ENCODE measurements at regions not wholly inside any gene's neighbourhood (a gene's known extent, or its start where the extent isn't known, plus 50 kb on each side); places are given as distances from the start of the nearest gene placed in this dataset.
"Not testable (repeated sequence)": the region's sequence is repeated elsewhere in the genome, so short reads cannot be mapped to it uniquely, and the experiment has no call there.

DNA sequence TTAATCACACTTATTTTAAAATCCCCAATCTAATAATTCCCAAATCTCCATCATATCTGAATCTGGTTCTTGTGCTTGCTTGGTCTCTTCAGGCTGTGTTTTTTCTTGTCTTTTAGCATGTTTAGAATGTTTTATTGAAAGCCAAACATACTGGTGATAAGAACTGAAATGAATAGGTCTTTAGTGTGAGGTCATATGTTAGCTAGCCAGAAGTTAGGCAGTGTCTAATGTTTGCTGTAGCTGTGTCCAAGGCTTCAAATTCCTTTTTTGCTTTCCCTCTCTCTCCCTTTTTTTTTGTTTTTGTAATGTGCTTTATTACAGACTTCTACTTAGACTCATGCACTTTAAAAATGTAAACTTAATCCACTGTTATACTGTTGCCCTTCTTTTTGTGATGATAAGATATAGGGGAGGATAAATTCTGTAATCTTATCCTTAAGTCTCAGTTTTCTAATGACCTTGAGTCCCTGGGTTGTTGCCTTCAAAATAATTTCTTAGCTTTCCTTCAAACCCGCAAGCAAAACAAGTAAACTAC is 725.1 kb downstream of the BRINP3 start:
- DNase-seq (ENCODE audit: low read depth in 1 of 2, low spot score in 1 of 2): no peak

DNA sequence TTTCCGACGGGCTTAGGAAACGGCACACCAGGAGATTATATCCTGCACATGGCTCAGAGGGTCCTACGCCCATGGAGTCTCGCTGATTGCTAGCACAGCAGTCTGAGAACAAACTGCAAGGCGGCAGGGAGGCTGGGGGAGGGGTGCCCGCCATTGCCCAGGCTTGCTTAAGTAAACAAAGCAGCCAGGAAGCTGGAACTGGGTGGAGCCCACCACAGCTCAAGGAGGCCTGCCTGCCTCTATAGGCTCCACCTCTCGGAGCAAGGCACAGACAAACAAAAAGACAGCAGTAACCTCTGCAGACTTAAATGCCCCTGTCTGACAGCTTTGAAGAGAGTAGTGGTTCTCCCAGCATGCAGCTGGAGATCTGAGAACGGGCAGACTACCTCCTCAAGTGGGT is 722.6 kb downstream of the BRINP3 start:
- DNase-seq (ENCODE audit: low read depth in 1 of 2, low spot score in 1 of 2): not testable (repeated sequence)

DNA sequence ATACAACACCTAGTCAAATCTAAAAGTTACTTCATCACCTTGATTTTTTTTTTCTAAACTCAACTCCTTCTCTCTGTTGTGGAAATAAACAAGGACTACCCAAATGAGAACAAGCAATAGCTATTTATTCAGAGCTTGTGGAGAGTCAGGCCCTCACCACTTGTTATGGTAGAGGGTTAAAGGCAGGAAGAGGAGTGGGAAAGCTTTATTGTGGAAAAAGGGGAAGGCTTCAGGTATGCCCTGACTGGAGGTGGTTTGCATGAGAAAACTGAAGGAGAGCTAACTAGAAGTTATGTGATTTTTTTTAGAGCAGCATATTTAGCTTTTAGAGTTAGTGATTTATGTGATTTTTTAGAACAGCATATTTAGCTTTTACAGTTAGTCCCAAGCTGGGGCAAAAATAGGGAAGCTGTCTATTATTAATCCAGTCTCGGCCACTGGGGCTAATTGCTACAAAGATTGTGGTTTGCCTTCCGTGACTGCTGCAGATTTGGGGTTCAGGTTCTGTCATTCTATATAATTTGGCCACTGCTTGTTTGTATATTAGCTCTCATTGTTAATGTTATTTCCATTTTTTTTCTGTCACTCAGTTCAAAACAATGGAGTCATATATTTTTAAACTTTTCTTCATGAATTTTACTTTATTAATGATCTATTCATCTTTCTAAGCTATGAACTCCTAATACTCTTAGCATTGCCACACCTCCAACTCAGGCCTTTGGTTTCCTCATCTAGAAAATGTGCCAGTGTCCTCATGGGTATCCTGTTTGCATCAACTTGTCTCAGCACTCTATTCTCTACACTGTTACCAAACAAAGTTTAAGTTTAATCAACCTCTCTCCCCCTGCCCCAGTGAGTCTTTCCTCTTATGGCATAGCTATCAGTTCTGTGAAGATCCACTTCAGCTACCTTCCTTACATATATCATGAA is 713.0 kb downstream of the BRINP3 start:
- DNase-seq (ENCODE audit: low read depth in 1 of 2, low spot score in 1 of 2): no peak

DNA sequence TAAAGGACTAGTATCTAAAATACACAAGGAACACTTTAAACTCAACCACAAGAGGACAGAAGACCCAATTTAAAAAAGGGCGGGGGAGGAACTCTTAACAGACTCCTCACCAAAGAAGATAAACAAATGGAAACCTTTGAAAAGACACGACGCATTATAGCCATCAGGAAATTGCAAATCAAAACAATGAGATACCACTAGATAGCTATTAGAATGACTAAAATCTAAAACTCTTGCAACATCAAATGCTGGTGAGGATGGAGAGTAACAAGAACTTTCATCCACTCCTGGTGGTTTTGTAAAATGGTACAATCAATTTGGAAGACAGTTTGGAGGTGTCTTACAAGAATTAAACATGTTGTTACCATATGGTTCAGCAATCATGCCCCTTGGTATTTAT is 708.2 kb downstream of the BRINP3 start:
- no peak for DNase-seq (ENCODE audit: low read depth in 1 of 2, low spot score in 1 of 2)

DNA sequence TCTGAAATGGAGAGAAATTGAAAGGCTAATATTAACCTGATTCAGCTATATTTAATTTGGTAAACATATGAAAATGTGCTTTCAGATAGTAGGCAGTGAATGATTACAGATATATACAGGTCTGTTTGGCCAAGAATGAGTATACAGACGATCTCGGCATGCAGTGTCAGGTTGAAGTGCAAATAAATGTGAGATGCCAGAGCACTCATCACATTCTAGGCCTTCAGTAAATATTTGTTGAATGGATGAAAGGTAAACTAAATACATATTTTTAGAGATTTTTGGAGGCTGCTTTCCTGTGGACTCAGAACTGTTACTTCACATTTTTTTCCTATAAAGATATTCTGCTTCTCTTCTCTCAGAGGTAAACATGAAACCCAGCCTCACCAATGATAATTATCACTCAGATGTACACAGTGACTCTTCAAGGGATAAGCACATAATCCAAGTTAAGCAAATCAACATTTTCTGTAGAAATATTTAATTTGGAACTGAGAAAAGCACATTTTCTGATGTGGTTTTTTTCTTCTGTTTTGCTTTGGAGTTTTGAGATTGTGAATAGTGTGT is 702.9 kb downstream of the BRINP3 start:
- no peak for DNase-seq (ENCODE audit: low read depth in 1 of 2, low spot score in 1 of 2)

DNA sequence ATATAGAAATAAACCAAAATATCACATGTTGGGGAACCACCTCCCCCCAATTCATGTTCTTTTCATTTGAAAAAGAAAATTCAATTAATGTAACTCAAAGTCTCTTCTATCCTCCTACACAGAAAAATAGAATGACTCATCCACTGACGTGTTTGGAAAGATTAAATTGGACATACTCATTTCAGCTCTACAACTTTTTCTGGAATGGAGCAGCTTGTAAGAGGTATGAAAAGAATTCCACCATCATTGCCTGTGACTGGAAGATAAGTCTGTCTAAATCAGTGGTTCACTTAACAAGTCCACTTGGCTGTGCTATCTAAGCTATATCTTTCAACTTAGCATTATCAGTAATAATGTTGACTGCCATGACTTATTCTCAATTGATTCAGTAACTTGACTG is 702.3 kb downstream of the BRINP3 start:
- DNase-seq (ENCODE audit: low read depth in 1 of 2, low spot score in 1 of 2): no peak

DNA sequence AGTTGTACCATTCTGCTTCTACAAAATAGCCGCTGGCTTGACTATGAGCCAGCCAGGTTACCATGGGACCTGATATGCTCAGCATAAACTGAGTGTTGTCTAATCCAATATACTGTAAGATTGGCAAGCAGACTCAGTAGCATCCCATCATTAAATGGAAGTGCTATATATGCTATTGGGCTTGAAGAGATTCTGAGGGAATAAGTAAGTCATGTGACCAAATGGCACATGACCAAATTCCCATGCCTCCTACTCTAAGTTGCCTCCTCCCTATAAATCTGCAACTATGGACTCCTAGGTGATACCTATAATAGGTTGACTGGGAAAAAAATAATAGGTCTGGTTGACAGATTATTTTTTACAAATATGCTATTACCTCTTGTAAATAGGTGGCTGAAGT is 698.6 kb downstream of the BRINP3 start:
- no peak for DNase-seq (ENCODE audit: low read depth in 1 of 2, low spot score in 1 of 2)

DNA sequence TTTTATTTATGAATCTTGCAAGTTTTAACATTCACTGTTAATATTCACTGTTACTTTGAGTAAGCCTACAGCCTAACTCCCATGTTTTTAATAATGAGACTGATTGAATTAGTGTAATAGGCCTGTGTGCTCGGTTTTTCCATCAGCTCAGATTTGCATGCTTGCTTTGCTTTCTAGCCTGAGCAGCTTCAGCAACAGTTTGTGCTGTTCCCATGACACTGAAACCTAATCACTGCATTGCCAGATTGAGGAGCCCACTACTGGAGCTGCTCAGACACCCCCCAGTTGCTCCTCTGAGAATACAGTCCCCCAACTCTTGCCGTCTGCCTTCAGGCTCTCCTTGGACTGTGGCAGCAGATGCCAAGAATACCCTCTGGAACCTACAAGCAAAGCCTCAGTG is 695.4 kb downstream of the BRINP3 start:
- no peak for DNase-seq (ENCODE audit: low read depth in 1 of 2, low spot score in 1 of 2)

DNA sequence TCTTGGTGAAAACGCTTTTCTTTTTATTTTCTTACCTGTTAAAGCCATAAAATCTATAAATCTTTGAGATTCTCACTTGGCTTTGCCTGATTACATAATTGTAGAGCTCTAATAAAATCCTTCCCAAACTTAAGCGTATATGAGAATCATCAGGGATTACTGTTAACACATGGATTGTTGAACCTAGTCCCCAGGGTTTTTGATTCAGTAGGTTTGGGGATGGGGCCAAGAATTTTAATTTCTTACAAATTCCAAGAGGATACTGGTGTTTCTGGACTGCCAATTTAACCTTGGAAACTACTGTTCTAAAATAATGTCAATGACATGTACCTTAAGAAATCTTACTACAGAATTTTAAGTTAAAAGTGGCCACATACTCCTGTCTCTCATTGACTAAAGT is 694.2 kb downstream of the BRINP3 start:
- no peak for DNase-seq (ENCODE audit: low read depth in 1 of 2, low spot score in 1 of 2)

DNA sequence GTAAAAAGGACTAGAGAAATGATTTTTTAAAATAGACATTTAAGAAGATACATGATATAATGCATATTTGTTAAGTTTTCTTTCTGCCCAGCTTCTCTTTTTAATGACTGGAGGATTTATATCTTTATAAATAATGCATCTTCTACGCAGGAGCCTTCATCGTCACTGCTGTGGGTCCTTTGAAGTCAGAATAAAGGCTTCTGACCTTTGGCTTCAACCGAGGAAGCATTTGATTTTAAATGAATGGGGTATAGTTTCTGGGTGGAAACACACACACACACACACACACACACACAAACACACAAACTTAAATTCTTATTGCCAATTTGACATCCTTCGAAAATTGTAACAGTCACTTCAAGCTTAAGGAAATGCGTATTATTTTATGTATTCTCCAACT is 690.9 kb downstream of the BRINP3 start:
- DNase-seq (ENCODE audit: low read depth in 1 of 2, low spot score in 1 of 2): no peak

DNA sequence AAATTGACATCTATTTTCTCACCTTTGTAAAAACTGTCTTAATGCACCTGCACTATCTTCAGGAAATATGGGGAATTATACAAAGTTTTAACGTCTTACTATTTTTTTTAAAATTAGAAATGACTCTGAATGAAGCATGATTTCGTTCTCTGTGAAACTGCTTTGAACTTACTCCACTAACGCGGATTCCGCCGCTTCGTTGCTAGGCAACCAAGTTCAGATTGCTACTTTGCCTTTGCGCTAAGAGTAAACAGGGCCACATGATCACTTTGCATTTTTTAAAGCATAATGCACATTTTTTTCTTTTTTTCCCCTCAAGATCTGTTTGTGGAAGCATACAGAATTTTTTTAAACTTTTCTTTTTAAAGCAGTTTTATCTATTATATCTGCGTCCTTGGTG is 690.5 kb downstream of the BRINP3 start:
- no peak for DNase-seq (ENCODE audit: low read depth in 1 of 2, low spot score in 1 of 2)

DNA sequence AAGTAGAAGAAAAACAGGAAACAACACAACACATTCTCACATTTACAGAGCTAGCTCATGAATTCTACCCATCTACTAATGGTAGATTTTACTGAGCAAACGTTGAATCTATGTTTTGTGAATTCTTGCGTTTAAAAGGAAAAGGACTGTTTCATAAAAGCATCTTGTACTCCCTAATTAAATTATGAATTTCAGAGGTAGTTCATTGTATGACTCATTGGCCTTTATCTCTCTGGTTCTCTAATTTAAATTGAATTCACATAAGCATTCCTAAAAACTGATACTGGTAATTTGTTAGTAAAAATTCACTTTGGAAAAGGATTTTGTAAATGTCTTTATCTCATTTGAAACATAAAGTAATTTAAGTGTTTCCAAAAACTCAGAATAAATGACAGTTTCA is 687.3 kb downstream of the BRINP3 start:
- no peak for DNase-seq (ENCODE audit: low read depth in 1 of 2, low spot score in 1 of 2)

DNA sequence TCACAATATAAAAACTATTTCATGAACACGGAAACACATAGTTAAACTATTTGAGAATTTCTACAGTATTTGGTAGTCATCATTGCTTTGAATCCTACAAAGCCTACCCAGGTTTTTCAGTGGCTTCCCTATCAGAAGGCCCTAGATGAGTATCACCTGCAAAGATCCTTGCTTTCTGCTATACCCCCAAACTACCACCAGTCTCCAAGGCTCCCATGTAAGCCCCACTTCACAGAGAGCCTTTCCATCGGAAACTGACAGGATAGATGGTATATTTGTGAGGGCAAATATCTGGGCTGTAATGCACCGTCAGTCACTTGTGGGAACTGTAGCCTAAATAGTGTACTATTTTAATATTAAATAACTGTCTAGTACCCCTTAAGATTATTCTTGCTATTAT is 674.3 kb downstream of the BRINP3 start:
- no peak for DNase-seq (ENCODE audit: low read depth in 1 of 2, low spot score in 1 of 2)

DNA sequence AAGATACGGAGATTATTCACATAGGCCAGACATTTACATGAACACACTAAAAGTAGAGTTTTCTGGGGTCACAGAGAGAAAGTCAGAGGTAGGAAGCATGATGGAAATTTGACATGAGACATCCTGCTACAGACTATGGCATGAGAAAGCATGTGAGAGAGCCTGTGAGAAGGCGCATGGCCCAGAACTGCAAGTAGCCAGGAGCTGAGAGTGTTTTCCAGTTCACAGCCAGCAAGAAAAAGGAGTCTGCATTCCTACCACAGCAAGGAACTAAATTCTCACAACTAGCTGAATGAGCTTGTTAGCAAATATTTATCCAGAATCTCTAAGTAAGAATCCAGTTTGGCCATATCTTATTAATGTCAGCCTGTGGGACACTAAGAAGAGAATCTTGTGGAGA is 673.3 kb downstream of the BRINP3 start:
- no peak for DNase-seq (ENCODE audit: low read depth in 1 of 2, low spot score in 1 of 2)

DNA sequence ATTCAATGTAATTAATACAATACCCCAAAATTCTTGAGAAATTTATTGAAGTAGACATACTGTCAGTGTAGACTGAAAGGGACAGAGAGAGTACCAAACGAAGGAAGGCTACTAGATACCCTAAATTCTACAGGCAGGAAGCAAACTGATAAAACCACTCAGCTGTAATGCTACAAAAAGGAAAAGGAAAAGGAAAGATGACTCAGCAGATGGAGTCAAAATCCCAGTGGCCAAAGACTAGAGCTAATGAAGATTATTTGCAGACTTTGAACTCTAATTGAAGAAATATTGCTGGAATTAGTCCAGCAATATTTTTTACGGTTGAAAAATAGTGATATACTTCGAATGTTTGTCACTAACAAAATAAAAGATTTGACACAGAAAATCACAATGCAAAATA is 671.9 kb downstream of the BRINP3 start:
- no peak for DNase-seq (ENCODE audit: low read depth in 1 of 2, low spot score in 1 of 2)

DNA sequence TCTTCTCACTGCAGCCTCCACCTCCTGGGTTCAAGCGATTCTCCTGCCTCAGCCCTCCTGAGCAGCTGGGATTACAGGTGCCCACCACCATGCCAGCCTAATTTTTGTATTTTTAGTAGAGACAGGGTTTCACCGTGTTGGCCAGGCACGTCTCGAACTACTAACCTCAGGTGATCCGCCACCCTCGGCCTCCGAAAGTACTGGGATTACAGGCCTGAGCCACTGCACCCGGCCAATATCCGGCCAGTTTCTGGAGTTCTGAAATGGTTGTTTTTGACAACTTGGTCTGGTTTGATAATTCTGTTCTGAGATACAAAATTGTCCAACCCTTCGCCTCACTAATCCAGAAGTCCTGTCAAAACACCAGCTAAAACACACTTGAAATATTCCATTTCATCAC is 667.0 kb downstream of the BRINP3 start:
- DNase-seq (ENCODE audit: low read depth in 1 of 2, low spot score in 1 of 2): not testable (repeated sequence)

DNA sequence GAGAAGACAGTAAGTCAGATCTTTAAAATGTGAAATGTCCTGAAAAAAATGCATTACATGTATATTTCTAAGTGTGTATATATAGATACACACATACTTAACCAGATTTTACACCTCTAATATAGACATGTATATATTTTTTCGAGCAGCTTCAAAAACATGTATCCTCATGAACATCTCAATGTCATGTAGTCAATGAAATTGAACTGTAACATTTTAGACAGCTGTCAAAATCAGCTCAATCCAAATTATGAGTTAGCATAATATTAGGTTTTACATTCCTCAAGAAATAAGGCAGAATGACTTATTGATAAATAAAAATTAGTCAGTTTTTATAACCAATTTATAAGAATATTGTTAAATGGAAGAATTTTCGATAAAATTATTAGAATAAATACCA is 665.7 kb downstream of the BRINP3 start:
- DNase-seq (ENCODE audit: low read depth in 1 of 2, low spot score in 1 of 2): no peak

DNA sequence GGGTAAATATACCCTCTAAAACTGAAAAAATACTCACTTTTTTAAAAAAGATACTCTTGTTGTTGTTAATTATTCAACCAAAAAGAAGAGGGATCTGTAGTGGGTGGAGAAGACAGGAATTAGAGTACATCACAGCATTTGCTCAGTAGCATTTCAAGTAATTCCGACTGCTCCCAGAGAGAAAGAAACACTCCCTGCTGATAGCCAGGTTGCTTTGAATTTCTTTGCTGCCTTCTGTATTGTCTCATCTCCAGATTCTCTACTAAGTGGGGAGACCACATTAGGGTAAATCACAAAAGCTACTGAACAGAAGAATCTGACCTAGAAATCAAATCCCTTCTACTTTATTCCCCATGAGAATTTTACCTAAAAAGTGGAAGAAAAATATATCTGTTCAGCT is 661.1 kb downstream of the BRINP3 start:
- no peak for DNase-seq (ENCODE audit: low read depth in 1 of 2, low spot score in 1 of 2)

DNA sequence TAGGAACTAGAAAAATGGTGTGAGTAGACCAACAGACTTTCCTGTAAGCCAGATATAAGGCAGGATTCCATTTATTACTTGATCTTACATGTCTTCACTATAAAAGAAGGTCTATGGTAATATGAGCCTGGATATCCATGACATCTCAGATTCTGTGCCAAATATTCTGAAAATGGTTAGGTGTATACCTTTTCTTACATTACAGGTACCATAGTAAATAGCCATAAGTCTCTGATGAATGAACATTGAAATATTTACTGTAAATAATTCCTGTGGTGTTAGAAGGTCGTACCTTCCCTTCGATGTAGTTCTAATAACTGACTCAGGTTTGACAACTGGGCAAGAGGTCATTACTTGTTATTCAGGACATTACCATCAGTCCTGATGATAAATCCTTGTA is 657.9 kb downstream of the BRINP3 start:
- DNase-seq (ENCODE audit: low read depth in 1 of 2, low spot score in 1 of 2): no peak

DNA sequence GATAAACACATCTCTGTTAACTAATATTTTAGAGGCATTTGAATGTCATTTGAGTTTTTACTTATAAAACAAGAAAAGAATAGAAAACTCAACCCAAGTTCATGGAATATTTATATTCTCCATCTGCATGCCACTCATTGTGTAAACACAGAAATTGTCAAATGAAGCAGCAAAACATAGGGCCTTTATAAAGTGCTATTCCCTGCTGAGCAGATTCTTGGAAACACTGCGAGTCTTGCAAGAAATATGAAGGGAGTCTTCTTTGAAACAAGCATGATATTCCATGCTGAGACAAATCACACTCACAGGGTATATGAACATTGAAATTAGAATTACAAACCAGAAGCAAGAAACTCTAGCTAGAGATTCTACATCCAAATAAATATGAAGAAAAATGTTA is 655.8 kb downstream of the BRINP3 start:
- no peak for DNase-seq (ENCODE audit: low read depth in 1 of 2, low spot score in 1 of 2)

DNA sequence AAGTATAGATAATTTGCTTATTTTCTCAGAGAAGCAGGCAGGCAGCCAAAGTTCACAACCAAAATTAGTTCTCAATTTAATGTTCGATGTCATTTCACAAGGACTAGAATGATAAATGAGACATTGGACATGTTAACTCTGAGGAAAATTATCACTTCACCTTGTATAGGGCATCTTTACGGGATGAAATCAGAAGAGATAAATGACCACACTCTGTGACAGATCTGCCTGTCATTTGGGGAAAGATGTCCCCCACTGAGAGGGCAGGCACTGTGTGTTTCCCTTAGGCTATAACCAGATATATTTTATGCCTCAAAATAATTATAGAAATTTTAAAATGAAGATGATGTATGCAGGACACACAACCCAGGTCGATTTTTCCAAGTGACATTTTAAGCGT is 642.9 kb downstream of the BRINP3 start:
- no peak for DNase-seq (ENCODE audit: low read depth in 1 of 2, low spot score in 1 of 2)

DNA sequence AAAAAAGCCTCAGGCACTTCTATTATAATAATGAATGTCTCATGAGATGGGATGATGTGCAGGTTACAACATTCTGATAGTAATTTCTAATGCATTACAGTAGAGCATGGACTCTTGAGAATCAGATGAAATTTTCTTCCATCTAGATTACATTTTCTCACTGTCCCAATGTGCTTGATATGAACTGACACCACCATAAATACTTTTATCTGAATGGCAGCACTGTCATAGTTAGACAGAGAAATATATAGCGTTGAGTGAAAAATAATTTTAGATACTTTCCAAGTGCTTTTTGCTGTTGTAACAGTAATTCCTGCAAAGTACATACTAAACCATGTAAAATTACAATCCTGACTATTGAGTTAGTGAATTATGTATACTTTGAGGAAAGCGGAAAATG is 630.1 kb downstream of the BRINP3 start:
- DNase-seq (ENCODE audit: low read depth in 1 of 2, low spot score in 1 of 2): no peak

All from activated CD4-positive, alpha-beta T cell treated with anti-CD3 and anti-CD28 coated beads, Interleukin-2, amount 50 U/mL, for 24 hours (primary cell).